Neuronal stem cell (in vitro differentiated cells): ENCODE measurements at regions not wholly inside any gene's neighbourhood (a gene's known extent, or its start where the extent isn't known, plus 50 kb on each side); places are given as distances from the start of the nearest gene placed in this dataset.

Experiments used
- DNase-seq: peaks from one replicate; pipeline ENCODE4 v3.0.0-alpha.2; 2013; ENCODE audit warnings: low spot score
- H2AFZ ChIP-seq: one replicate; pipeline ENCODE4 v1.6.1; 2013; ENCODE audit warnings: mild to moderate bottlenecking, low read length, inconsistent platforms
- H2AK5ac ChIP-seq: 2 replicates; pipeline ENCODE4 v1.6.1; 2013; ENCODE audit warnings: low read depth, mild to moderate bottlenecking, inconsistent platforms, low read length, moderate library complexity, mixed read lengths
- H2BK120ac ChIP-seq: 2 replicates; pipeline ENCODE4 v1.6.1; 2013; ENCODE audit warnings: low read depth, mild to moderate bottlenecking, inconsistent platforms, low read length, moderate library complexity, mixed read lengths
- H2BK12ac ChIP-seq: one replicate; pipeline ENCODE4 v1.6.1; 2013; ENCODE audit warnings: low read length, inconsistent platforms
- H2BK15ac ChIP-seq: 2 replicates; pipeline ENCODE4 v1.6.1; 2013; ENCODE audit warnings: mild to moderate bottlenecking, low read length, inconsistent platforms, mixed read lengths
- H2BK5ac ChIP-seq: one replicate; pipeline ENCODE4 v1.6.1; 2013; ENCODE audit warnings: inconsistent platforms, mild to moderate bottlenecking, low read length, moderate library complexity
- H3K14ac ChIP-seq: one replicate; pipeline ENCODE4 v1.6.1; 2013; ENCODE audit warnings: low read length, inconsistent platforms
- H3K18ac ChIP-seq: 2 replicates; pipeline ENCODE4 v1.6.1; 2013; ENCODE audit warnings: low read length, inconsistent platforms
- H3K23ac ChIP-seq: 2 replicates; pipeline ENCODE4 v1.6.1; 2013; ENCODE audit warnings: low read depth, mild to moderate bottlenecking, mixed read lengths, low read length, inconsistent platforms; ENCODE audit not compliant: poor library complexity
- H3K27ac ChIP-seq: replicated peaks from 3 replicates; pipeline ENCODE4 v1.5.1; 2013; ENCODE audit warnings: low read length, inconsistent platforms
- H3K27me3 ChIP-seq, 3 experiments: 2 replicates each; pipeline ENCODE4 v1.6.1; 2013; ENCODE audit warnings: low read length in 3 of 3, mild to moderate bottlenecking in 2 of 3, inconsistent platforms in 1 of 3, low read depth in 1 of 3, mixed read lengths in 1 of 3, moderate library complexity in 1 of 3; ENCODE audit not compliant: control insufficient read depth in 3 of 3, insufficient read depth in 3 of 3
- H3K36me3 ChIP-seq, 2 donors: replicated peaks in 1 of 2; 2 replicates each; pipeline ENCODE4 v1.6.1; 2013; ENCODE audit warnings: low read length in 2 of 2; ENCODE audit not compliant: control insufficient read depth in 2 of 2, insufficient read depth in 2 of 2
- H3K4ac ChIP-seq: 2 replicates; pipeline ENCODE4 v1.6.1; 2013; ENCODE audit warnings: inconsistent platforms, mild to moderate bottlenecking, low read length, moderate library complexity
- H3K4me1 ChIP-seq, 2 donors: 1 replicate in 1 of 2; 2 replicates in 1 of 2; pipeline ENCODE4 v1.6.1; 2013; ENCODE audit warnings: low read length in 2 of 2, low read depth in 1 of 2; ENCODE audit not compliant: control insufficient read depth in 2 of 2, insufficient read depth in 1 of 2
- H3K4me2 ChIP-seq: one replicate; pipeline ENCODE4 v1.6.1; 2013; ENCODE audit warnings: mild to moderate bottlenecking, low read length, inconsistent platforms; ENCODE audit not compliant: insufficient read depth, poor library complexity, severe bottlenecking
- H3K4me3 ChIP-seq, 2 donors: 2 replicates each; pipeline ENCODE4 v1.5.1; 2013; ENCODE audit warnings: low read length in 2 of 2, mild to moderate bottlenecking in 2 of 2, inconsistent platforms in 1 of 2, moderate library complexity in 1 of 2
- H3K79me1 ChIP-seq: one replicate; pipeline ENCODE4 v1.6.1; 2013; ENCODE audit warnings: low read depth, mild to moderate bottlenecking, inconsistent platforms, low read length, moderate library complexity
- H3K9ac ChIP-seq: one replicate; pipeline ENCODE4 v1.6.1; 2013; ENCODE audit warnings: mild to moderate bottlenecking, low read depth, low read length, inconsistent platforms; ENCODE audit not compliant: poor library complexity
- H3K9me3 ChIP-seq, 2 donors: replicated peaks in 1 of 2; 2 replicates each; pipeline versions ENCODE3 to v1.6.1; 2013; ENCODE audit warnings: low read length in 2 of 2, mild to moderate bottlenecking in 2 of 2, inconsistent platforms in 1 of 2, low read depth in 1 of 2, mixed read lengths in 1 of 2, moderate library complexity in 1 of 2; ENCODE audit not compliant: control insufficient read depth in 2 of 2, insufficient read depth in 1 of 2
- H4K8ac ChIP-seq: one replicate; pipeline ENCODE4 v1.6.1; 2013; ENCODE audit warnings: low read depth, mild to moderate bottlenecking, inconsistent platforms, low read length, moderate library complexity
- H4K91ac ChIP-seq: one replicate; pipeline ENCODE4 v1.6.1; 2013; ENCODE audit warnings: low read length, low read depth, mild to moderate bottlenecking, inconsistent platforms; ENCODE audit not compliant: poor library complexity
- WGBS, 2 donors: extraction: QIAGEN DNeasy Blood & Tissue Kit; methylation state at CpG; one replicate each; pipeline ENCODE4 v1.1.7; 2013; ENCODE audit warnings: missing lambda C conversion rate in 2 of 2, mixed read lengths in 1 of 2; ENCODE audit not compliant: insufficient read length in 2 of 2, insufficient replicate concordance in 1 of 2; ENCODE audit errors: extremely low coverage in 2 of 2; 5-methylcytosine and 5-hydroxymethylcytosine counted together

DNA sequence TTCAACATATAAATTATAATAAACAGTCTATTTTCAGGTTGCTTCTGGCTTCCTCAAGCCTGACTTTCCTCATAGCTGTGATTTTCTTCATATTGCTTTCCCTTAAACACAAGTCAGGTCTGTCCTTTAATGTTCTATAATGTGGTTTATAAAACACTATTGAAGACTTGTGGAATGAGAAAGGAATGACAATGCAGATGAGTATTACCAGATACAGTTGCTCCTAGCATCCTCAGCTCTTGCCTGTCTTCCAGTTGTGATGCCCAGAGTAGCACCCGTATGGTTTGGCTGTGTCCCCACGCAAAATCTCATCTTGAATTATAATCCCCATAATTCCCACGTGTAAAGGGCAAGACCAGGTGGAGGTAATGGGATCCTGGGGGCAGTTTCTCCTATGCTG is 265.7 kb upstream of the BOD1L1 start:
- Histone ChIP-seq H2BK5ac (no peak overlapping the region), H3K9me3 (no peaks in the 10 kb centered on the region), H3K27me3 (no peaks in the 10 kb centered on the region), H2AK5ac (no peak overlapping the region), H4K8ac (no peak overlapping the region), H4K91ac (no peak overlapping the region), H3K4me2 (no peak overlapping the region), H3K4me3 (no peak overlapping the region), H3K4me1 (no peaks in the 10 kb centered on the region), H3K14ac (no peak overlapping the region), H3K36me3 (peaks cover 0 to 1% of the 10 kb centered on the region in 2 donors), H3K18ac (no peak overlapping the region), H3K27ac (no peak overlapping the region), H3K23ac (no peak overlapping the region), H3K79me1 (peaks cover 1% of the 10 kb centered on the region), H2BK120ac (no peak overlapping the region), H3K9ac (no peak overlapping the region), H2BK12ac (no peak overlapping the region), H3K4ac (no peak overlapping the region), H2BK15ac (no peak overlapping the region), H2AFZ (no peak overlapping the region)
- DNase-seq: no peak
- WGBS, 2 donors: no CpG with 5 or more reads among the region's 3 CpGs

DNA sequence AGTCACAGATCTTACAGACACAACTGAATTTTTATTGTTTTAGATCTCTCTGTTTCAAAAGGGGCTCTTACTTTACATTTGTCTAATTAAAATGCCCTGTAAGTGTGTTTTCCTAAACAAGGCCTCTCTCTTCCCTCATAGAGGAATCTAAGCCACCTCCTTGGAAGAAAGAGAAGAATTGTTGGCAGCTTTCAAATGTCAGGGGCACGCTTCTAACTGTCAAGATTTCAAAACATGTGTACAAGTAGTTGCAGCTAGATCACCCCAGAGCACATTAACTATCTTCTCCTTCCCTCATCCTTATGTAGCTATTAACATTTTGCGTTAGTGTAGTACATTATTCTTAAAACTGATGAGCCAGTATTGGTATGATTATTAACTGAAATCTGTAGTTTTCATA is 266.5 kb upstream of the BOD1L1 start:
- H2BK15ac ChIP-seq: no peak overlapping the region
- no peak overlapping the region for H3K23ac ChIP-seq
- H3K4me2 ChIP-seq: no peak overlapping the region
- no peaks in the 10 kb centered on the region for H3K79me1 ChIP-seq
- no peak overlapping the region for H2BK12ac ChIP-seq
- no peak for DNase-seq
- H3K27me3 ChIP-seq: no peaks in the 10 kb centered on the region
- H3K36me3 ChIP-seq: peaks cover 0 to 1% of the 10 kb centered on the region in 2 donors
- no peak overlapping the region for H3K9ac ChIP-seq
- no peaks in the 10 kb centered on the region for H3K4me1 ChIP-seq
- no peak overlapping the region for H3K14ac ChIP-seq
- no peak overlapping the region for H3K18ac ChIP-seq
- no peak overlapping the region for H3K27ac ChIP-seq
- H3K9me3 ChIP-seq: no peaks in the 10 kb centered on the region
- H2BK5ac ChIP-seq: no peak overlapping the region
- H3K4me3 ChIP-seq: no peak overlapping the region
- H2BK120ac ChIP-seq: no peak overlapping the region
- H2AFZ ChIP-seq: no peak overlapping the region
- H4K8ac ChIP-seq: no peak overlapping the region
- H4K91ac ChIP-seq: no peak overlapping the region
- no peak overlapping the region for H3K4ac ChIP-seq
- no CpG with 5 or more reads among the region's 2 CpGs for WGBS, 2 donors
- no peak overlapping the region for H2AK5ac ChIP-seq

DNA sequence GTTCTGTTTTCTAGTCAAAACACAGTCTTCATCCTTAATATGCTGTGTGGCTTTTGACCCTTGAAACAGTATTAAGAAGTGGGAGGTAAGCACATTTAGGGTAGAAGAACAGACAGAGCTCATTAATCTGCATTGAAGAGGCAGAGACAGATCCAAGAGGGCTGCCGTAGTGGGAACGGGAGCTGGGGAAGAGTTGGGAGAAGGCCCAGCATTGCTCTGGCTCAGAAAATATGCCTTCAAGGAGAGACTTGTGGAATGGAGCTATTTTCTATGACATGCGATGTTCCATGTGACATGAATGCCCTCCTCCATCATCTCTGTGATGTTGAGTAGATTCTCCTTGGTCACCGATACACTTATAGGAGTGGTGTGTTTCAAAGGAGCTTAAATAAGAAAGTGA is 273.3 kb upstream of the BOD1L1 start:
- DNase-seq: no peak
- no peak overlapping the region for H3K23ac ChIP-seq
- no peaks in the 10 kb centered on the region for H3K27me3 ChIP-seq
- no peak overlapping the region for H2AFZ ChIP-seq
- H2BK15ac ChIP-seq: no peak overlapping the region
- H3K4ac ChIP-seq: no peak overlapping the region
- no peaks in the 10 kb centered on the region for H3K9me3 ChIP-seq
- no peak overlapping the region for H3K4me3 ChIP-seq
- no peak overlapping the region for H3K14ac ChIP-seq
- no peak overlapping the region for H4K91ac ChIP-seq
- H3K18ac ChIP-seq: no peak overlapping the region
- H4K8ac ChIP-seq: no peak overlapping the region
- H2BK5ac ChIP-seq: no peak overlapping the region
- WGBS, 2 donors: no CpG with 5 or more reads among the region's 4 CpGs
- H2BK12ac ChIP-seq: no peak overlapping the region
- H2BK120ac ChIP-seq: no peak overlapping the region
- no peaks in the 10 kb centered on the region for H3K79me1 ChIP-seq
- no peak overlapping the region for H3K27ac ChIP-seq
- peaks cover 5 to 6% of the 10 kb centered on the region in 2 donors for H3K4me1 ChIP-seq
- peaks cover 0 to 1% of the 10 kb centered on the region in 2 donors for H3K36me3 ChIP-seq
- no peak overlapping the region for H2AK5ac ChIP-seq
- no peak overlapping the region for H3K4me2 ChIP-seq
- H3K9ac ChIP-seq: no peak overlapping the region

DNA sequence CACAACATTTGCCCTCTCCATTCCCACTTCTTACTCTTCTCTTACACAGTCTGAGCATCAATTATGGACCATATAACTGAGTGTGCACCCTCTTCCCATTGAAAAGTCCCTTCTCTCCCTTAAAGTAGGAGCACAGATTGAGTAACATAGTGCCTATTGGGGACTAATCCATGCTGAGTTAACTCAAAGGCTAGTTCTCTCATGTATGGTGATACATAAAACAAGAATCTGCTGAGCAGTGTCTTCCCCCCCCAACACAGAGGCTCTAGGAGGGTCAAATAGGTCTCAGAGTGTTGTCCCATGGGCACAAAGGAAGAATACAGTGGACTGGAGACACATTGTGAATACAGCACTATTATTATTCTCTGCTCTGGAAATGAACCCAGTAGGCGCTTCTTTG is 274.6 kb upstream of the BOD1L1 start:
- H2BK5ac ChIP-seq: no peak overlapping the region
- no peak overlapping the region for H3K4ac ChIP-seq
- no peak overlapping the region for H2AK5ac ChIP-seq
- H3K14ac ChIP-seq: no peak overlapping the region
- H3K27me3 ChIP-seq: no peaks in the 10 kb centered on the region
- H2BK15ac ChIP-seq: no peak overlapping the region
- H3K79me1 ChIP-seq: no peaks in the 10 kb centered on the region
- no peaks in the 10 kb centered on the region for H3K9me3 ChIP-seq
- H3K4me1 ChIP-seq: peaks cover 5 to 6% of the 10 kb centered on the region in 2 donors
- no peak overlapping the region for H3K4me3 ChIP-seq
- no peak overlapping the region for H3K23ac ChIP-seq
- no peak overlapping the region for H2BK120ac ChIP-seq
- H4K8ac ChIP-seq: no peak overlapping the region
- no peak overlapping the region for H2BK12ac ChIP-seq
- no CpG with 5 or more reads among the region's 1 CpG for WGBS, 2 donors
- no peak for DNase-seq
- no peak overlapping the region for H3K4me2 ChIP-seq
- no peak overlapping the region for H2AFZ ChIP-seq
- H3K36me3 ChIP-seq: peaks cover 0 to 1% of the 10 kb centered on the region in 2 donors
- no peak overlapping the region for H4K91ac ChIP-seq
- H3K27ac ChIP-seq: no peak overlapping the region
- no peak overlapping the region for H3K18ac ChIP-seq
- no peak overlapping the region for H3K9ac ChIP-seq
